ENCODE measurements at regions not wholly inside any gene's neighbourhood (a gene's known extent, or its start where the extent isn't known, plus 50 kb on each side); places are given as distances from the start of the nearest gene placed in this dataset.

- DNase-seq (ENCODE audit: low spot score) (no peak), ATAC-seq (ENCODE audit: insufficient number of reproducible peaks, low FRiP score, low read depth) (no peak)
- H3K4me1 ChIP-seq (ENCODE audit: control insufficient read depth in 1 of 2, low read depth in 2 of 2), result peaks cover 0 to 4% of the 10 kb centered on the region in 2 donors
- no peak overlapping the region for H3K4me3 ChIP-seq
- H3K36me3 ChIP-seq, result no peaks in the 10 kb centered on the region
- no peaks in the 10 kb centered on the region for H3K9me3 ChIP-seq
- no peak for TF ChIP-seq CTCF (IDR thresholded peaks at IDR 0.05)
- H3K27me3 ChIP-seq (replicated peaks; ENCODE audit: insufficient read depth), result no peaks in the 10 kb centered on the region
- no peak overlapping the region for H3K27ac ChIP-seq
Measured at GRCh38 chr6:21438986-21439352, 154.6 kb upstream of the SOX4 start.

- Histone ChIP-seq H3K4me1 (ENCODE audit: control insufficient read depth in 1 of 2, low read depth in 2 of 2) (peaks cover 0 to 4% of the 10 kb centered on the region in 2 donors), H3K27me3 (replicated peaks; ENCODE audit: insufficient read depth) (no peaks in the 10 kb centered on the region), H3K36me3 (no peaks in the 10 kb centered on the region), H3K9me3 (no peaks in the 10 kb centered on the region), H3K4me3 (no peak overlapping the region), H3K27ac (no peak overlapping the region)
- no peak for ATAC-seq (ENCODE audit: insufficient number of reproducible peaks, low FRiP score, low read depth)
- DNase-seq (ENCODE audit: low spot score), result no peak
- TF ChIP-seq CTCF (IDR thresholded peaks at IDR 0.05), result no peak
Measured at GRCh38 chr6:21441386-21441785, 152.2 kb upstream of the SOX4 start.

GRCh38 chr6:21442874-21443273 is 150.7 kb upstream of the SOX4 start:
- no peaks in the 10 kb centered on the region for H3K36me3 ChIP-seq
- no peak for ATAC-seq (ENCODE audit: insufficient number of reproducible peaks, low FRiP score, low read depth)
- no peaks in the 10 kb centered on the region for H3K27me3 ChIP-seq (replicated peaks; ENCODE audit: insufficient read depth)
- peaks cover 0 to 4% of the 10 kb centered on the region in 2 donors for H3K4me1 ChIP-seq (ENCODE audit: control insufficient read depth in 1 of 2, low read depth in 2 of 2)
- TF ChIP-seq CTCF (IDR thresholded peaks at IDR 0.05), result no peak
- no peak for DNase-seq (ENCODE audit: low spot score)
- no peaks in the 10 kb centered on the region for H3K9me3 ChIP-seq
- no peak overlapping the region for H3K4me3 ChIP-seq
- H3K27ac ChIP-seq, result no peak overlapping the region

GRCh38 chr6:21444711-21445260 is 148.8 kb upstream of the SOX4 start:
- H3K4me1 ChIP-seq (ENCODE audit: control insufficient read depth in 1 of 2, low read depth in 2 of 2), result no peaks in the 10 kb centered on the region
- H3K36me3 ChIP-seq, result no peaks in the 10 kb centered on the region
- no peak for TF ChIP-seq CTCF (IDR thresholded peaks at IDR 0.05)
- H3K27ac ChIP-seq, result no peak overlapping the region
- H3K4me3 ChIP-seq, result no peak overlapping the region
- no peak for DNase-seq (ENCODE audit: low spot score)
- no peaks in the 10 kb centered on the region for H3K9me3 ChIP-seq
- no peak for ATAC-seq (ENCODE audit: insufficient number of reproducible peaks, low FRiP score, low read depth)
- no peaks in the 10 kb centered on the region for H3K27me3 ChIP-seq (replicated peaks; ENCODE audit: insufficient read depth)

GRCh38 chr6:21447987-21448386 is 145.6 kb upstream of the SOX4 start:
- H3K4me1 ChIP-seq (ENCODE audit: control insufficient read depth in 1 of 2, low read depth in 2 of 2), result no peaks in the 10 kb centered on the region
- H3K27ac ChIP-seq, result no peak overlapping the region
- H3K27me3 ChIP-seq (replicated peaks; ENCODE audit: insufficient read depth), result no peaks in the 10 kb centered on the region
- no peak for ATAC-seq (ENCODE audit: insufficient number of reproducible peaks, low FRiP score, low read depth)
- TF ChIP-seq CTCF (IDR thresholded peaks at IDR 0.05), result no peak
- no peak overlapping the region for H3K4me3 ChIP-seq
- no peaks in the 10 kb centered on the region for H3K36me3 ChIP-seq
- no peaks in the 10 kb centered on the region for H3K9me3 ChIP-seq
- DNase-seq (ENCODE audit: low spot score), result no peak

Measured in thoracic aorta (tissue), 2 donors.